Fibroblast of upper back skin (primary cell): ENCODE measurements at regions not wholly inside any gene's neighbourhood (a gene's known extent, or its start where the extent isn't known, plus 50 kb on each side); places are given as distances from the start of the nearest gene placed in this dataset.

Experiments used
- DNase-seq: peaks from one replicate; pipeline ENCODE4 v3.0.0-alpha.2; 2013

- DNase-seq = peak; percentile 25
Measured at GRCh38 chr3:106794442-106794841, 582.8 kb upstream of the CCDC54 start.

- DNase-seq = no peak
Measured at GRCh38 chr3:106795553-106795952, 581.7 kb upstream of the CCDC54 start.

- no peak for DNase-seq
Measured at GRCh38 chr3:106797461-106797860, 579.8 kb upstream of the CCDC54 start.

GRCh38 chr3:106805625-106806024, 571.6 kb upstream of the CCDC54 start:
- peak; percentile 57 for DNase-seq

GRCh38 chr3:106806964-106807363, 570.3 kb upstream of the CCDC54 start:
- no peak for DNase-seq

- DNase-seq = peak; percentile 36
Measured at GRCh38 chr3:106809041-106809440, 568.2 kb upstream of the CCDC54 start.

GRCh38 chr3:106809623-106810299, 567.5 kb upstream of the CCDC54 start:
- DNase-seq = no peak

- DNase-seq = peak; percentile 52
Measured at GRCh38 chr3:106810300-106810875, 566.9 kb upstream of the CCDC54 start.

- peak; percentile 81 for DNase-seq
Measured at GRCh38 chr3:106811376-106811775, 565.9 kb upstream of the CCDC54 start.

- peak; percentile 62 for DNase-seq
Measured at GRCh38 chr3:106813742-106814141, 563.5 kb upstream of the CCDC54 start.

GRCh38 chr3:106814231-106814630, 563.0 kb upstream of the CCDC54 start:
- no peak for DNase-seq

GRCh38 chr3:106816838-106817237, 560.4 kb upstream of the CCDC54 start:
- DNase-seq = no peak

GRCh38 chr3:106817706-106818105, 559.5 kb upstream of the CCDC54 start:
- no peak for DNase-seq

GRCh38 chr3:106819440-106819839, 557.8 kb upstream of the CCDC54 start:
- no peak for DNase-seq

- no peak for DNase-seq
Measured at GRCh38 chr3:106820726-106821362, 556.4 kb upstream of the CCDC54 start.

- DNase-seq = peak; percentile 35
Measured at GRCh38 chr3:106821801-106822200, 555.4 kb upstream of the CCDC54 start.

- no peak for DNase-seq
Measured at GRCh38 chr3:106822204-106822603, 555.0 kb upstream of the CCDC54 start.

- DNase-seq = no peak
Measured at GRCh38 chr3:106823701-106824100, 553.5 kb upstream of the CCDC54 start.

- DNase-seq = peak; percentile 62
Measured at GRCh38 chr3:106824856-106825255, 552.4 kb upstream of the CCDC54 start.

GRCh38 chr3:106825962-106826605, 551.2 kb upstream of the CCDC54 start:
- DNase-seq = peak; percentile 88

GRCh38 chr3:106826791-106827311, 550.4 kb upstream of the CCDC54 start:
- DNase-seq = no peak

GRCh38 chr3:106827515-106828213, 549.6 kb upstream of the CCDC54 start:
- no peak for DNase-seq

GRCh38 chr3:106829206-106829605, 548.0 kb upstream of the CCDC54 start:
- DNase-seq = peak; percentile 70
